Ishikawa (cell line): ENCODE measurements at regions not wholly inside any gene's neighbourhood (a gene's known extent, or its start where the extent isn't known, plus 50 kb on each side); places are given as distances from the start of the nearest gene placed in this dataset.

ENCODE experiments used
- CEBPB ChIP-seq: IDR thresholded peaks from 2 replicates; pipeline ENCODE4 v1.6.1; 2012
- CREB1 ChIP-seq: IDR thresholded peaks from 2 replicates; pipeline ENCODE4 v1.6.1; 2012; ENCODE audit warnings: low read depth
- EGR1 ChIP-seq: IDR thresholded peaks from 2 replicates; pipeline ENCODE4 v1.6.1; 2012
- EP300 ChIP-seq: IDR thresholded peaks from 2 replicates; pipeline ENCODE4 v1.6.1; 2012; ENCODE audit warnings: borderline replicate concordance
- FOXM1 ChIP-seq: IDR thresholded peaks from 2 replicates; pipeline ENCODE4 v1.6.1; 2012; ENCODE audit warnings: low read depth, borderline replicate concordance
- MAX ChIP-seq: IDR thresholded peaks from 2 replicates; pipeline ENCODE4 v1.6.1; 2012
- NFIC ChIP-seq: IDR thresholded peaks from 2 replicates; pipeline ENCODE4 v1.6.1; 2012
- RAD21 ChIP-seq: IDR thresholded peaks from 2 replicates; pipeline ENCODE4 v1.6.1; 2012; ENCODE audit warnings: low read depth
- REST ChIP-seq: IDR thresholded peaks from 2 replicates; pipeline ENCODE4 v1.6.1; 2012; ENCODE audit warnings: low read depth, mild to moderate bottlenecking
- TAF1 ChIP-seq: IDR thresholded peaks from 2 replicates; pipeline ENCODE4 v1.6.1; 2012; ENCODE audit warnings: low read depth, mild to moderate bottlenecking
- TCF12 ChIP-seq: IDR thresholded peaks from 2 replicates; pipeline ENCODE4 v1.6.1; 2012; ENCODE audit warnings: low read depth
- USF1 ChIP-seq: IDR thresholded peaks from 2 replicates; pipeline ENCODE4 v1.6.1; 2012
- YY1 ChIP-seq: IDR thresholded peaks from 2 replicates; pipeline ENCODE4 v1.6.1; 2012; ENCODE audit warnings: low read depth

GRCh38 chr18:35862119-35862640, 110.3 kb upstream of the RMP24 start:
- TF ChIP-seq MAX (no peak), EGR1 (no peak), CREB1 (no peak), RAD21 (no peak), REST (no peak), FOXM1 (no peak), YY1 (no peak), TAF1 (no peak), EP300 (no peak), TCF12 (no peak), CEBPB (no peak), USF1 (no peak), NFIC (no peak)
